A549 (cell line): ENCODE measurements at regions not wholly inside any gene's neighbourhood (a gene's known extent, or its start where the extent isn't known, plus 50 kb on each side); places are given as distances from the start of the nearest gene placed in this dataset.

Experiments
- CEBPB ChIP-seq, 2 experiments: fragments of >200 bp in 1 of 2; sonication (Bioruptor Twin) in 1 of 2; formaldehyde crosslinking in 1 of 2; IDR thresholded peaks; 2 replicates each; pipeline ENCODE4 v1.6.1; 2012 to 2016
- CHD2 ChIP-seq: fragments of 150-350 bp; IDR thresholded peaks from 2 replicates; pipeline ENCODE4 v1.6.1; 2014; ENCODE audit warnings: low read length; ENCODE audit not compliant: partially characterized antibody
- EHMT2 ChIP-seq: fragments of 200-600 bp; sonication (generic); IDR thresholded peaks from 2 replicates; pipeline ENCODE4 v1.6.1; 2016; ENCODE audit warnings: antibody characterized with exemption, low read depth, mild to moderate bottlenecking, moderate library complexity
- EP300 ChIP-seq, 2 experiments: fragments of >200 bp; sonication (Bioruptor Twin); formaldehyde crosslinking; IDR thresholded peaks; 2 replicates in 1 of 2; 3 replicates in 1 of 2; pipeline ENCODE4 v1.6.1; 2016 to 2017
- MAZ ChIP-seq: fragments of 150-350 bp; IDR thresholded peaks from 2 replicates; pipeline ENCODE4 v1.6.1; 2014; ENCODE audit warnings: antibody characterized with exemption, low read depth, low read length, borderline replicate concordance
- NFE2L2 ChIP-seq: fragments of 150-350 bp; conservative IDR thresholded peaks from 2 replicates; pipeline ENCODE4 v1.6.1; 2014; ENCODE audit warnings: low read length
- POLR2A ChIP-seq: IDR thresholded peaks from 2 replicates; pipeline ENCODE4 v1.6.1; 2012; ENCODE audit warnings: mild to moderate bottlenecking, low read length
- POLR2AphosphoS2 ChIP-seq: conservative IDR thresholded peaks from 2 replicates; pipeline ENCODE4 v1.6.1; 2012; ENCODE audit warnings: low read length, improper control_type of control experiment, inconsistent platforms
- RCOR1 ChIP-seq: fragments of 150-350 bp; IDR thresholded peaks from 2 replicates; pipeline ENCODE4 v1.6.1; 2014; ENCODE audit warnings: antibody characterized with exemption, low read length, low read depth
- RNF2 ChIP-seq: fragments of 200-600 bp; sonication (generic); IDR thresholded peaks from 2 replicates; pipeline ENCODE4 v1.6.1; 2016; ENCODE audit warnings: low read depth, mild to moderate bottlenecking, antibody characterized with exemption, moderate library complexity, borderline replicate concordance
- SMC3 ChIP-seq: fragments of >200 bp; sonication (Bioruptor Twin); formaldehyde crosslinking; IDR thresholded peaks from 3 replicates; pipeline ENCODE4 v1.6.1; 2018; ENCODE audit warnings: inconsistent platforms
- TF ChIP-seq, protein P1 (sequence below): fragments of >200 bp; sonication (Bioruptor Twin); formaldehyde crosslinking; IDR thresholded peaks from 3 replicates; pipeline ENCODE4 v1.5.1; 2016

DNA sequence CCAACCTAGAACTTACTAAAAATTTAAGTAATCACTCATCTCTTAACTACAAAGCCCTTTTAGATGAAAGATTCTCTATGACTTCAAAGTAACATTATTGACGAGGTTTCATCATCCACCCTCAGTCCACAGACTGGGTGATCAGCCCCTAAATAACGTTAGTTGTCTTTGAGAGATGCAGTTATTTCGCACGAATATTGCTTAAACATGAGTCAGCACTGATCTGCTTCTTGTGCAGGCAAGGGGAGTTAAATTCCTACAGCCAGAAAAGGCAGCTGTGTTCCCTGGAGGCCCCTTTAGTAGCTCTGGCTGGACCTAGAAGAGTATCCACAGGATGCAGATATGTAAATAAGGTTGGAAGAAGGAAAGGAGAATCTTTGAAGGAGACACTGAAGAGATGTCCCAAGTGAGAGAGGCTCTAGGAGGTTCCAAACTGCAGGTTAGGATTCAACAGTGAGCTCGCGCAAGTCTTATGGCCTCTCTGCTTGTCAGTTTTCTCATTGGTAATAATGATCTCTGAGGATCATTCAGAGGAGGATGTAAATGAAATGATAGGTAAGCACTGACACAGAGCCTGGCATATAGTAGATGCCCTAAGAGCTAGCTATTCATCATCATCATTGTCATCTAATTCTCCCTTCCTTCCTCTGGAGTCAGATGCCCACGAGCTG is 122.2 kb upstream of the MAN2A1 start:
- TF ChIP-seq CHD2, result no peak
- TF ChIP-seq, protein P1, sequence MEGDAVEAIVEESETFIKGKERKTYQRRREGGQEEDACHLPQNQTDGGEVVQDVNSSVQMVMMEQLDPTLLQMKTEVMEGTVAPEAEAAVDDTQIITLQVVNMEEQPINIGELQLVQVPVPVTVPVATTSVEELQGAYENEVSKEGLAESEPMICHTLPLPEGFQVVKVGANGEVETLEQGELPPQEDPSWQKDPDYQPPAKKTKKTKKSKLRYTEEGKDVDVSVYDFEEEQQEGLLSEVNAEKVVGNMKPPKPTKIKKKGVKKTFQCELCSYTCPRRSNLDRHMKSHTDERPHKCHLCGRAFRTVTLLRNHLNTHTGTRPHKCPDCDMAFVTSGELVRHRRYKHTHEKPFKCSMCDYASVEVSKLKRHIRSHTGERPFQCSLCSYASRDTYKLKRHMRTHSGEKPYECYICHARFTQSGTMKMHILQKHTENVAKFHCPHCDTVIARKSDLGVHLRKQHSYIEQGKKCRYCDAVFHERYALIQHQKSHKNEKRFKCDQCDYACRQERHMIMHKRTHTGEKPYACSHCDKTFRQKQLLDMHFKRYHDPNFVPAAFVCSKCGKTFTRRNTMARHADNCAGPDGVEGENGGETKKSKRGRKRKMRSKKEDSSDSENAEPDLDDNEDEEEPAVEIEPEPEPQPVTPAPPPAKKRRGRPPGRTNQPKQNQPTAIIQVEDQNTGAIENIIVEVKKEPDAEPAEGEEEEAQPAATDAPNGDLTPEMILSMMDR, result no peak
- TF ChIP-seq POLR2AphosphoS2, result no peak
- no peak for TF ChIP-seq EP300 (IDR thresholded peaks at IDR 0.05)
- TF ChIP-seq NFE2L2, result no peak
- no peak for TF ChIP-seq POLR2A
- no peak for TF ChIP-seq SMC3
- TF ChIP-seq RCOR1, result no peak
- no peak for TF ChIP-seq EHMT2
- no peak for TF ChIP-seq MAZ
- no peak for TF ChIP-seq RNF2
- TF ChIP-seq CEBPB (IDR thresholded peaks at IDR 0.05), result no peak
